ENCODE measurements at regions not wholly inside any gene's neighbourhood (a gene's known extent, or its start where the extent isn't known, plus 50 kb on each side); places are given as distances from the start of the nearest gene placed in this dataset.
A peak's percentile ranks its signal among the peaks of the same experiment; 100 is the strongest.

DNA sequence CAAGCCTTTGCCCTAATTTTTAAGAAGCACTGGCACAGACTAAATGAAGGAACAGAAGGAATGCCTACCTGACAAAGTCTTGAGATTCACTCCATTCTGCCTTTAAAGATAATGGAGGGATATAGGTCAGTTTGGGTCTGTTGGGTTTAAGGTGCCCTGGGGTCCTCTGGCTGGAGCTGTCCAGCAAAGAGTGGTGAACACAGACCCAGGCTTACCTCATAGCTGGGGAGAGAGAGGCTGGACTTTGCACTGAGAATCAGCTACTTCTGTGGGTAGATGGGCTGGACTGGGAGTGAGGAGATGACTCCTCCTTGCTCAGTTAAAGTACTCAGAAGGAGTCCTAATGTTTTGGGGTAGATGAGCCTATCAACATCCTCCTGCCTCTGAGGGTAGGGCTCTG, 64.4 kb upstream of the CXCR4 start:
- RAD21 ChIA-PET (ENCODE audit: unreplicated experiment), result no interaction called here

More for the DNA sequence above, 64.4 kb upstream of the CXCR4 start:
- BruUV-seq (replicated peaks), result no TSS peak
- Histone ChIP-seq H3K4me1 (ENCODE audit: control insufficient read depth, insufficient read depth, low read length) (no peaks in the 10 kb centered on the region), H3K36me3 (ENCODE audit: control insufficient read depth in 2 of 2, insufficient read depth in 2 of 2, low read length in 1 of 2) (no peaks in the 10 kb centered on the region), H2AFZ (ENCODE audit: control insufficient read depth, low read depth, low read length) (no peak overlapping the region), H3K79me2 (ENCODE audit: control insufficient read depth, insufficient read depth, low read length) (no peaks in the 10 kb centered on the region), H3K4me2 (ENCODE audit: control insufficient read depth, insufficient read depth) (no peak overlapping the region), H3K9me3 (replicated peaks; ENCODE audit: control insufficient read depth, insufficient read depth, low read length) (no peaks in the 10 kb centered on the region; the same call in 2 of the 3 replicates), H3K27ac (ENCODE audit: control insufficient read depth, insufficient read depth) (no peak overlapping the region), H3K27me3 (replicated peaks in 1 of 2; ENCODE audit: control insufficient read depth in 2 of 2, insufficient read depth in 2 of 2, low read length in 1 of 2) (no peaks in the 10 kb centered on the region), H3K9ac (ENCODE audit: control insufficient read depth, insufficient read depth, low read length) (no peak overlapping the region), H4K20me1 (ENCODE audit: control insufficient read depth, insufficient read depth) (no peaks in the 10 kb centered on the region), H3K4me3 (no peak overlapping the region)
- intact Hi-C loops (cut with micrococcal nuclease; ENCODE audit: unreplicated experiment) (no loop called here), in situ Hi-C loops (cut with MboI) (no loop called here)
- peak; percentile 52 for ATAC-seq
- CTCF ChIA-PET, result interaction anchor here (1.0 kb wide), 1 partner anchor 34 kb away, joined by 4 read pairs; no protein-coding TSS in a partner anchor
- no peak for FAIRE-seq
- TF ChIP-seq CREM (IDR thresholded peaks at IDR 0.05; ENCODE audit: low read depth) (no peak), BRCA1 (IDR thresholded peaks at IDR 0.05; ENCODE audit: low read depth, low read length) (no peak), RCOR1 (conservative IDR thresholded peaks at IDR 0.05; ENCODE audit: low read depth, low read length) (no peak), NR2F1 (conservative IDR thresholded peaks at IDR 0.05) (no peak)
- TF ChIP-seq, protein P1, sequence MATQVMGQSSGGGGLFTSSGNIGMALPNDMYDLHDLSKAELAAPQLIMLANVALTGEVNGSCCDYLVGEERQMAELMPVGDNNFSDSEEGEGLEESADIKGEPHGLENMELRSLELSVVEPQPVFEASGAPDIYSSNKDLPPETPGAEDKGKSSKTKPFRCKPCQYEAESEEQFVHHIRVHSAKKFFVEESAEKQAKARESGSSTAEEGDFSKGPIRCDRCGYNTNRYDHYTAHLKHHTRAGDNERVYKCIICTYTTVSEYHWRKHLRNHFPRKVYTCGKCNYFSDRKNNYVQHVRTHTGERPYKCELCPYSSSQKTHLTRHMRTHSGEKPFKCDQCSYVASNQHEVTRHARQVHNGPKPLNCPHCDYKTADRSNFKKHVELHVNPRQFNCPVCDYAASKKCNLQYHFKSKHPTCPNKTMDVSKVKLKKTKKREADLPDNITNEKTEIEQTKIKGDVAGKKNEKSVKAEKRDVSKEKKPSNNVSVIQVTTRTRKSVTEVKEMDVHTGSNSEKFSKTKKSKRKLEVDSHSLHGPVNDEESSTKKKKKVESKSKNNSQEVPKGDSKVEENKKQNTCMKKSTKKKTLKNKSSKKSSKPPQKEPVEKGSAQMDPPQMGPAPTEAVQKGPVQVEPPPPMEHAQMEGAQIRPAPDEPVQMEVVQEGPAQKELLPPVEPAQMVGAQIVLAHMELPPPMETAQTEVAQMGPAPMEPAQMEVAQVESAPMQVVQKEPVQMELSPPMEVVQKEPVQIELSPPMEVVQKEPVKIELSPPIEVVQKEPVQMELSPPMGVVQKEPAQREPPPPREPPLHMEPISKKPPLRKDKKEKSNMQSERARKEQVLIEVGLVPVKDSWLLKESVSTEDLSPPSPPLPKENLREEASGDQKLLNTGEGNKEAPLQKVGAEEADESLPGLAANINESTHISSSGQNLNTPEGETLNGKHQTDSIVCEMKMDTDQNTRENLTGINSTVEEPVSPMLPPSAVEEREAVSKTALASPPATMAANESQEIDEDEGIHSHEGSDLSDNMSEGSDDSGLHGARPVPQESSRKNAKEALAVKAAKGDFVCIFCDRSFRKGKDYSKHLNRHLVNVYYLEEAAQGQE (IDR thresholded peaks at IDR 0.05; ENCODE audit: low read depth, low read length), result peak; percentile 47; the same call in 1 of the 2 replicates
- SMC1A ChIA-PET (ENCODE audit: uncharacterized antibody, unreplicated experiment), result no interaction called here
- POLR2A ChIA-PET, result no interaction called here
- DNase-seq (ENCODE audit: low read depth, low spot score), result no peak

Measured in GM12878 (cell line).